NB4 (cell line): ENCODE measurements at regions not wholly inside any gene's neighbourhood (a gene's known extent, or its start where the extent isn't known, plus 50 kb on each side); places are given as distances from the start of the nearest gene placed in this dataset.

ENCODE experiments used
- DNase-seq: peaks from one replicate; pipeline ENCODE4 v3.0.0; 2010; ENCODE audit warnings: low read depth
- H3K4me3 ChIP-seq: one replicate; pipeline ENCODE4 v1.5.1; 2011; ENCODE audit warnings: mild to moderate bottlenecking, low read depth, low read length, moderate library complexity
- CTCF ChIP-seq: IDR thresholded peaks from one replicate; pipeline ENCODE4 v1.5.1; 2012; ENCODE audit warnings: low read depth, low read length
- MAX ChIP-seq: IDR thresholded peaks from 2 replicates; pipeline ENCODE4 v1.6.1; 2011; ENCODE audit warnings: low read depth, low read length
- MYC ChIP-seq: IDR thresholded peaks from 2 replicates; pipeline ENCODE4 v1.6.1; 2011; ENCODE audit warnings: low read depth, low read length
- POLR2A ChIP-seq: IDR thresholded peaks from 2 replicates; pipeline ENCODE4 v1.6.1; 2011; ENCODE audit warnings: mild to moderate bottlenecking; ENCODE audit not compliant: insufficient read length; ENCODE audit errors: extremely low read depth

GRCh38 chr10:33735464-33735923 is 401.0 kb upstream of the NRP1 start:
- no peak for DNase-seq
- no peak overlapping the region for H3K4me3 ChIP-seq
- TF ChIP-seq MAX (no peak), CTCF (no peak), MYC (no peak), POLR2A (no peak)

GRCh38 chr10:33734393-33735155 is 400.1 kb upstream of the NRP1 start:
- DNase-seq, result no peak
- H3K4me3 ChIP-seq, result no peak overlapping the region
- no peak for TF ChIP-seq POLR2A
- no peak for TF ChIP-seq MAX
- TF ChIP-seq MYC, result no peak
- TF ChIP-seq CTCF, result no peak

GRCh38 chr10:33733058-33733457 is 398.6 kb upstream of the NRP1 start:
- no peak for DNase-seq
- TF ChIP-seq POLR2A (no peak), MAX (no peak), CTCF (no peak), MYC (no peak)
- H3K4me3 ChIP-seq, result no peak overlapping the region

GRCh38 chr10:33732161-33732680 is 397.8 kb upstream of the NRP1 start:
- DNase-seq, result no peak
- TF ChIP-seq MYC, result no peak
- TF ChIP-seq POLR2A, result no peak
- no peak for TF ChIP-seq MAX
- no peak for TF ChIP-seq CTCF
- no peak overlapping the region for H3K4me3 ChIP-seq

GRCh38 chr10:33731322-33731721 is 396.9 kb upstream of the NRP1 start:
- no peak overlapping the region for H3K4me3 ChIP-seq
- DNase-seq, result no peak
- TF ChIP-seq MYC (no peak), POLR2A (no peak), CTCF (no peak), MAX (no peak)
